ENCODE measurements at regions not wholly inside any gene's neighbourhood (a gene's known extent, or its start where the extent isn't known, plus 50 kb on each side); places are given as distances from the start of the nearest gene placed in this dataset.

GRCh38 chr6:132998418-132998817, 184.0 kb downstream of the RPS12 start:
- Histone ChIP-seq H4K91ac (replicated peaks; ENCODE audit: insufficient read length, low read length) (no peak overlapping the region), H3K4me1 (replicated peaks in 1 of 4; ENCODE audit: control insufficient read depth in 3 of 4, insufficient read depth in 4 of 4, low read length in 3 of 4) (no peaks in the 10 kb centered on the region), H4K8ac (ENCODE audit: extremely low read depth, insufficient read depth, low read length) (no peak overlapping the region), H3K56ac (replicated peaks; ENCODE audit: insufficient read length, low read depth, low read length) (no peak overlapping the region), H3K4me2 (ENCODE audit: insufficient read depth in 1 of 2, low read depth in 2 of 2, low read length in 2 of 2) (no peak overlapping the region), H2BK15ac (ENCODE audit: low read length) (no peak overlapping the region), H3K79me2 (ENCODE audit: control insufficient read depth in 1 of 2, insufficient read depth in 2 of 2, low read length in 2 of 2) (no peaks in the 10 kb centered on the region), H3K27ac (ENCODE audit: low read depth, low read length) (no peak overlapping the region), H2AFZ (ENCODE audit: low read length) (no peak overlapping the region), H3K4ac (replicated peaks; ENCODE audit: insufficient read length, low read depth, low read length) (no peak overlapping the region), H3K18ac (ENCODE audit: extremely low read depth, low read length) (no peak overlapping the region), H3K23ac (ENCODE audit: insufficient read length) (no peak overlapping the region), H3K36me3 (ENCODE audit: control insufficient read depth in 2 of 4, insufficient read depth in 4 of 4, low read length in 3 of 4) (no peaks in the 10 kb centered on the region), H2BK120ac (replicated peaks; ENCODE audit: low read depth, low read length) (no peak overlapping the region), H3K23me2 (ENCODE audit: low read depth, low read length) (no peaks in the 10 kb centered on the region), H2BK12ac (ENCODE audit: low read depth, low read length) (no peak overlapping the region), H3K9me3 (ENCODE audit: insufficient read depth in 2 of 2, low read depth in 1 of 2, low read length in 1 of 2) (no peaks in the 10 kb centered on the region), H3K9ac (replicated peaks in 1 of 4; ENCODE audit: extremely low read depth in 1 of 4, low read depth in 3 of 4, low read length in 3 of 4) (no peak overlapping the region), H3K27me3 (replicated peaks in 1 of 4; ENCODE audit: control insufficient read depth in 3 of 4, extremely low read depth in 1 of 4, insufficient read depth in 3 of 4, low read length in 3 of 4) (no peaks in the 10 kb centered on the region), H3K4me3 (ENCODE audit: extremely low read depth in 1 of 4, insufficient read depth in 2 of 4, low read depth in 3 of 4, low read length in 4 of 4) (no peak overlapping the region), H2BK20ac (ENCODE audit: low read length) (no peak overlapping the region), H4K5ac (ENCODE audit: insufficient read length, low read depth, low read length) (no peak overlapping the region), H2AK5ac (ENCODE audit: low read depth, low read length) (no peak overlapping the region), H4K20me1 (replicated peaks in 1 of 2; ENCODE audit: control insufficient read depth in 1 of 2, insufficient read depth in 2 of 2, low read length in 2 of 2) (no peaks in the 10 kb centered on the region), H3K79me1 (ENCODE audit: low read depth, low read length) (no peaks in the 10 kb centered on the region), H2BK5ac (ENCODE audit: low read depth, low read length) (no peak overlapping the region), H3K14ac (ENCODE audit: insufficient read length) (no peak overlapping the region)
- POLR2A ChIA-PET (ENCODE audit: partially characterized antibody) = no interaction called here
- FAIRE-seq = no peak
- no peak for DNase-seq (ENCODE audit: low read depth in 1 of 2, low spot score in 2 of 2)
- CTCF ChIA-PET (ENCODE audit: partially characterized antibody) = interaction anchor here (0.7 to 1.2 kb wide), 4 partner anchors 24 to 168 kb away, joined by 3 to 7 read pairs (median 4); no protein-coding TSS in a partner anchor
- TF ChIP-seq NANOG (IDR thresholded peaks at IDR 0.05; ENCODE audit: insufficient read depth, low read depth, low read length, poor library complexity, severe bottlenecking) = no peak
- TF ChIP-seq CHD7 (IDR thresholded peaks at IDR 0.05; ENCODE audit: insufficient replicate concordance, low read length) = no peak

Data from H1 (cell line).